ENCODE measurements at regions not wholly inside any gene's neighbourhood (a gene's known extent, or its start where the extent isn't known, plus 50 kb on each side); places are given as distances from the start of the nearest gene placed in this dataset.

DNA sequence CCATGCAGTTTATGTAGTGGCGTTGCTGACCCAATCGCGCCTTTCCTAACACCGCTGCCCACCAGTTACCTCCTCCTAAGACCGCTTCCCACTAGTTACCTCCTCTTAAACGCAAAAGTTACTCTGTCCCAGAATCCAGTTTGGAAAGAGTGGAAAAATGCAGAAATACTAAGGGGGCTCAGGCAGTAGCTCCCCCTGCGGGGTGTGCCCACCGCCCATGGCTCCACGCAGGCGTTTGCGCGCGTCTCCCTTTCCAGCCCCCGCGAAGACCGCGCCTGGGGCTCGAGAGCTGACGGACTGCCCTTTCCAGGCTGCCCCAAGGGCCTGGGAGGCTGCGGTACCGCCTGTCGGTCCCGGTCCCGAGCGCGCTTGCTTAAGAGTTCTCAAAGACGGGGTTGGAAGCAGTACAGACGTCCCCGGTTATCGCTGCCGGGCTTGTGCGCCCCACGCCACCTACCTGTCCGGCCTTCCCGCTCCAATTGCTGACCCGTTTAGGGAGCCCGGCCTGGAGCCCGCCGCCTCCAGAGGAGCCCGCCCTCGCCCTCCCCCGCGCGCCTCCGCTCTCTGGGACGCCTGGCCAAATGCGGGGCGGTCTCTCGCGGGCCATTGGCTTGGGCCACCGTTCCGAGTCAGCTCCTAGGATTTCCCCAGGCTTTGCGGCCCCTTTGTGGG is 414.1 kb upstream of the ESRRG start:
- no peak for TF ChIP-seq CTCF (IDR thresholded peaks at IDR 0.05)
- no peak for TF ChIP-seq POLR2A (IDR thresholded peaks at IDR 0.05)
